DMS53 treated with DMSO at 0.1 percent for 48 hours (cell line): ENCODE measurements at regions not wholly inside any gene's neighbourhood (a gene's known extent, or its start where the extent isn't known, plus 50 kb on each side); places are given as distances from the start of the nearest gene placed in this dataset.
"Not testable (repeated sequence)": the region's sequence is repeated elsewhere in the genome, so short reads cannot be mapped to it uniquely, and the experiment has no call there.

Experiments
- DNase-seq: peaks from one replicate; lab custom pipeline; 2025; ENCODE audit not compliant: unreplicated experiment; lab: John Stamatoyannopoulos, UW

- no peak for DNase-seq
Measured at GRCh38 chr16:88298833-88299745, 83.7 kb upstream of the ZNF469 start.

GRCh38 chr16:88299751-88300462, 82.9 kb upstream of the ZNF469 start:
- DNase-seq: no peak

- DNase-seq: no peak
Measured at GRCh38 chr16:88300463-88300835, 82.3 kb upstream of the ZNF469 start.

GRCh38 chr16:88301431-88301830, 81.3 kb upstream of the ZNF469 start:
- no peak for DNase-seq

- DNase-seq: no peak
Measured at GRCh38 chr16:88301886-88302285, 80.9 kb upstream of the ZNF469 start.

GRCh38 chr16:88302666-88303065, 80.1 kb upstream of the ZNF469 start:
- no peak for DNase-seq

- DNase-seq: no peak
Measured at GRCh38 chr16:88303405-88303804, 79.4 kb upstream of the ZNF469 start.

- DNase-seq: no peak
Measured at GRCh38 chr16:88303890-88304819, 78.6 kb upstream of the ZNF469 start.

- DNase-seq: no peak
Measured at GRCh38 chr16:88305176-88305575, 77.6 kb upstream of the ZNF469 start.

GRCh38 chr16:88306411-88306810, 76.3 kb upstream of the ZNF469 start:
- DNase-seq: no peak

- no peak for DNase-seq
Measured at GRCh38 chr16:88306860-88307545, 75.8 kb upstream of the ZNF469 start.

- DNase-seq: no peak
Measured at GRCh38 chr16:88308441-88309173, 74.2 kb upstream of the ZNF469 start.

- no peak for DNase-seq
Measured at GRCh38 chr16:88309174-88309907, 73.4 kb upstream of the ZNF469 start.

- DNase-seq: no peak
Measured at GRCh38 chr16:88309908-88310265, 72.9 kb upstream of the ZNF469 start.

- no peak for DNase-seq
Measured at GRCh38 chr16:88310796-88311605, 71.8 kb upstream of the ZNF469 start.

- not testable (repeated sequence) for DNase-seq
Measured at GRCh38 chr16:88311860-88312259, 70.9 kb upstream of the ZNF469 start.

GRCh38 chr16:88312732-88313131, 70.0 kb upstream of the ZNF469 start:
- DNase-seq: no peak

- DNase-seq: no peak
Measured at GRCh38 chr16:88314991-88315542, 67.7 kb upstream of the ZNF469 start.
